ENCODE measurements at regions not wholly inside any gene's neighbourhood (a gene's known extent, or its start where the extent isn't known, plus 50 kb on each side); places are given as distances from the start of the nearest gene placed in this dataset.

- Histone ChIP-seq H3K4me3 (ENCODE audit: extremely low read depth, insufficient read depth, low read length, poor library complexity, severe bottlenecking) (no peak overlapping the region), H3K36me3 (ENCODE audit: control insufficient read depth, insufficient read depth, low read length) (no peaks in the 10 kb centered on the region), H3K9me3 (ENCODE audit: control insufficient read depth, low read length) (no peaks in the 10 kb centered on the region), H3K27ac (ENCODE audit: low read depth, low read length, severe bottlenecking) (no peak overlapping the region), H3K4me1 (ENCODE audit: control insufficient read depth, insufficient read depth, low read length, poor library complexity, severe bottlenecking) (peaks cover 12% of the 10 kb centered on the region)
- 100% methylated on average over 1 of the region's 2 CpGs; no CpG with 5 or more reads in 1 of the 2 experiments for WGBS, 2 experiments (ENCODE audit: insufficient coverage in 2 of 2)
These were observed 128.2 kb upstream of the RIPOR2 start for GRCh38 chr6:25064006-25064405.

GRCh38 chr6:25065666-25066065, 129.9 kb upstream of the RIPOR2 start:
- Histone ChIP-seq H3K27ac (ENCODE audit: low read depth, low read length, severe bottlenecking) (no peak overlapping the region), H3K36me3 (ENCODE audit: control insufficient read depth, insufficient read depth, low read length) (no peaks in the 10 kb centered on the region), H3K9me3 (ENCODE audit: control insufficient read depth, low read length) (peaks cover 4% of the 10 kb centered on the region), H3K4me3 (ENCODE audit: extremely low read depth, insufficient read depth, low read length, poor library complexity, severe bottlenecking) (no peak overlapping the region), H3K4me1 (ENCODE audit: control insufficient read depth, insufficient read depth, low read length, poor library complexity, severe bottlenecking) (peaks cover 12% of the 10 kb centered on the region)
- 92 to 95% methylated on average over 2 to 3 of the region's 3 CpGs for WGBS, 2 experiments (ENCODE audit: insufficient coverage in 2 of 2)

GRCh38 chr6:25066593-25066992, 130.8 kb upstream of the RIPOR2 start:
- H3K27ac ChIP-seq (ENCODE audit: low read depth, low read length, severe bottlenecking), result no peak overlapping the region
- H3K4me3 ChIP-seq (ENCODE audit: extremely low read depth, insufficient read depth, low read length, poor library complexity, severe bottlenecking), result no peak overlapping the region
- H3K4me1 ChIP-seq (ENCODE audit: control insufficient read depth, insufficient read depth, low read length, poor library complexity, severe bottlenecking), result peaks cover 12% of the 10 kb centered on the region
- no peaks in the 10 kb centered on the region for H3K36me3 ChIP-seq (ENCODE audit: control insufficient read depth, insufficient read depth, low read length)
- WGBS, 2 experiments (ENCODE audit: insufficient coverage in 2 of 2), result no CpG with 5 or more reads among the region's 1 CpG
- H3K9me3 ChIP-seq (ENCODE audit: control insufficient read depth, low read length), result peaks cover 4% of the 10 kb centered on the region

GRCh38 chr6:25068866-25069265, 133.1 kb upstream of the RIPOR2 start:
- peaks cover 4% of the 10 kb centered on the region for H3K9me3 ChIP-seq (ENCODE audit: control insufficient read depth, low read length)
- no peaks in the 10 kb centered on the region for H3K4me1 ChIP-seq (ENCODE audit: control insufficient read depth, insufficient read depth, low read length, poor library complexity, severe bottlenecking)
- H3K4me3 ChIP-seq (ENCODE audit: extremely low read depth, insufficient read depth, low read length, poor library complexity, severe bottlenecking), result no peak overlapping the region
- 94 to 100% methylated on average over 1 to 2 of the region's 2 CpGs for WGBS, 2 experiments (ENCODE audit: insufficient coverage in 2 of 2)
- H3K27ac ChIP-seq (ENCODE audit: low read depth, low read length, severe bottlenecking), result no peak overlapping the region
- no peaks in the 10 kb centered on the region for H3K36me3 ChIP-seq (ENCODE audit: control insufficient read depth, insufficient read depth, low read length)

DNA sequence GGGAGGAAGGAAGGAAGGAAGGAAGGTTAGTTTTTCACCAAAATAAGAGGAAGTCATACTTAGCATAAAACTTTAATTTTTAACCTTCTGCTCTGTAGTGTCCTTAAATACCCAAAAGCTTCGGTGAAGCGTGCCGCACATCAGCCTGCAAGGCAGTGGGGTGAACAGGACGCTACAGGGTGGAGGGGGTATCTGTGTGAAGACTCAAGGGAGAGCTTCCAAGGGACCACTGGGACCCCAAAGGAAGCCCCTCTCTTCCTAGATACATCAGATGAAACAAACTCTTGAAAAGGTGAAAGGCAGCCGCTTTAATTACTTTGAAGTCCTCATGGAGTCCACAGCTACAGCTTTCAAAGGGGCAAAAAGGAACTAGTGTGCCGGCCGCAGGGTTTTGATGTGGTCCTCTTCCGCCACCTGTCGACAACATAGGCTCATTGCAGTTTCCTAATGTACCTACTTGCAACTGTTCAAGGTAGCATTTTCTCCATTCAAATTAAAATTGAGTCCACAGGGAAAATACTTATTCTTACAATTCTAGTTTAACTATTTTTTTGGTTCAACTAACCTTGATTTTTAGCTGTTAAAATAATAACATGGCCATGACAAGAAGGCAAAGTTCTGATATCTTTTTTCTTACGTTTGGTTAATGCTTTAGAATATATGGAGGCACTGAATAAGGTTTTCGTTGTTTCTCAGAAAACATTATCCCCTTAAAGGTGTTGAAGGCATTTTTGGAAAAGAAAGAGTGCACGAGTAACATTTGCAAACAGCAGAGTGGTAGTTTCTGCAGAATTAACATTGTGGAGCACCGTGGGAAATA, 135.0 kb upstream of the RIPOR2 start:
- 30 to 37% methylated on average over 7 to 8 of the region's 13 CpGs for WGBS, 2 experiments (ENCODE audit: insufficient coverage in 2 of 2)
- no peaks in the 10 kb centered on the region for H3K4me1 ChIP-seq (ENCODE audit: control insufficient read depth, insufficient read depth, low read length, poor library complexity, severe bottlenecking)
- H3K4me3 ChIP-seq (ENCODE audit: extremely low read depth, insufficient read depth, low read length, poor library complexity, severe bottlenecking), result no peak overlapping the region
- no peak overlapping the region for H3K27ac ChIP-seq (ENCODE audit: low read depth, low read length, severe bottlenecking)
- H3K9me3 ChIP-seq (ENCODE audit: control insufficient read depth, low read length), result peaks cover 4% of the 10 kb centered on the region
- H3K36me3 ChIP-seq (ENCODE audit: control insufficient read depth, insufficient read depth, low read length), result no peaks in the 10 kb centered on the region

DNA sequence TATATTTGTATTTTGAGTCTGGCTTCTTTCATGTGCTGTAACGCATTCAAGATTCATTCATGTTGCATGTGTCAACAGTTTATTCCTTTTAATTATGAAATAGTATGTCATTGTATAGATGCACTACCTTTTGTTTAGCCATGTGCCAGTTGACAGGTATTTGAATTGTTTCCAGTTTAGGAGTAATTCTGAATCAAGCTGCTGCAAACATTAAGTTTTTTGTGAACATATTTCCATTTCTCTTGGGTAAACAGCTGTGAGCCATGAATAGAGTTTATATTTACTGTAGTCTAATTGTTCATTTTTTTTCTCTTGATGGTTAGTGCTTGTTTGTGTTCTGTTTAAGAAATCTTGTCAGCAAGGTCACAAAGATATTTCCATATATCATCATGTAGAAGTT, 142.4 kb upstream of the RIPOR2 start:
- H3K36me3 ChIP-seq (ENCODE audit: control insufficient read depth, insufficient read depth, low read length), result no peaks in the 10 kb centered on the region
- no peaks in the 10 kb centered on the region for H3K9me3 ChIP-seq (ENCODE audit: control insufficient read depth, low read length)
- H3K4me3 ChIP-seq (ENCODE audit: extremely low read depth, insufficient read depth, low read length, poor library complexity, severe bottlenecking), result no peak overlapping the region
- H3K27ac ChIP-seq (ENCODE audit: low read depth, low read length, severe bottlenecking), result no peak overlapping the region
- H3K4me1 ChIP-seq (ENCODE audit: control insufficient read depth, insufficient read depth, low read length, poor library complexity, severe bottlenecking), result no peaks in the 10 kb centered on the region
- no CpG with 5 or more reads among the region's 1 CpG for WGBS, 2 experiments (ENCODE audit: insufficient coverage in 2 of 2)

DNA sequence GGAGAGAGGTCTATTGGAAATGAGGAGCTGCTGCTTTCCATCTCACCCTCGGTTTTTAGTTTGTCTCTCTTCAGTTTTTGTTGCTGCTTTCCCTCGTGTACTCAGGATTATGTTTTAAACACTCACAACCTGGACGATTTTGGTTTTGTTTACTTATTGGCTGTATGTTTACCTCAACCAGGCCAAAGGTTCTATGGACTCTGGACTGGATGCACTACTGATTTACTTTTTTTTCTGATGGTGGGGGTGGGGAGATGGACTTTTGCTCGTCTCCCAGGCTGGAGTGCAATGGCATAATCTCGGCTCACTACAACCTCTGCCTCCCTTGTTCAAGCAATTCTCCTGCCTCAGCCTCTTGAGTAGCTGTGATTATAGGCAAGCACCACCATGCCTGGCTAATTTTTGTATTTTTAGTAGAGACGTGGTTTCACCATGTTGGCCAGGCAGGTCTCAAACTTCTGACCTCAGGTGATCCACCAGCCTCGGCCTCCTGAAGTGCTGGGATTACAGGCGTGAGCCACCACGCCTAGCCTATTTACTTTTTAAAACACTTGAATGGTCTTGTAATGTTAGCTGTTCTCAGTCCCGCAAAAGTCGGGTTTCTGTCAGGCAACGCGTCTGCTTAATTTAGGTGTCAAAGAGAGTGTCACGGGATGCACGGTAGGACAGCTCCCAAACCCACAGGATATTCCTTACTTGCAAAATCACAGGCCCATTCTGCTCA, 148.2 kb upstream of the RIPOR2 start:
- Histone ChIP-seq H3K4me3 (ENCODE audit: extremely low read depth, insufficient read depth, low read length, poor library complexity, severe bottlenecking) (no peak overlapping the region), H3K36me3 (ENCODE audit: control insufficient read depth, insufficient read depth, low read length) (no peaks in the 10 kb centered on the region), H3K4me1 (ENCODE audit: control insufficient read depth, insufficient read depth, low read length, poor library complexity, severe bottlenecking) (peaks cover 7% of the 10 kb centered on the region), H3K9me3 (ENCODE audit: control insufficient read depth, low read length) (no peaks in the 10 kb centered on the region), H3K27ac (ENCODE audit: low read depth, low read length, severe bottlenecking) (no peak overlapping the region)
- WGBS, 2 experiments (ENCODE audit: insufficient coverage in 2 of 2), result 90 to 91% methylated on average over 3 to 6 of the region's 15 CpGs

DNA sequence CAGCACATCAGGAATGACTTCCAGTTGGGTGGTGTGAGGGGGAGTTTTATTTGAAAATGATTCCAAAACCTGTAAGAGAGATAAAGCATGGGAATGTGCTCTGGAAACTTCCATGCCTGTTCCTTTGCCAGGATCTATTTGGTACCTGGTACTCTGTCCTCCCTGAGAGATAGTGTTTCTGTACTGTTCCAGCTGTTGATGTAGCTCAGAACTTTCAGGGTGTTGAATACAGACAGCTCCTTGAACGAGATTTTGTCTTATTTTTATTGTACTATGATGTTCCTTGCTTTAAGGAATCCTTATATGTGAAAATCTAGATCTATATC, 148.7 kb upstream of the RIPOR2 start:
- Histone ChIP-seq H3K36me3 (ENCODE audit: control insufficient read depth, insufficient read depth, low read length) (no peaks in the 10 kb centered on the region), H3K4me3 (ENCODE audit: extremely low read depth, insufficient read depth, low read length, poor library complexity, severe bottlenecking) (no peak overlapping the region), H3K4me1 (ENCODE audit: control insufficient read depth, insufficient read depth, low read length, poor library complexity, severe bottlenecking) (peaks cover 7% of the 10 kb centered on the region), H3K27ac (ENCODE audit: low read depth, low read length, severe bottlenecking) (no peak overlapping the region), H3K9me3 (ENCODE audit: control insufficient read depth, low read length) (no peaks in the 10 kb centered on the region)
- WGBS, 2 experiments (ENCODE audit: insufficient coverage in 2 of 2), result no CpG with 5 or more reads among the region's 1 CpG

DNA sequence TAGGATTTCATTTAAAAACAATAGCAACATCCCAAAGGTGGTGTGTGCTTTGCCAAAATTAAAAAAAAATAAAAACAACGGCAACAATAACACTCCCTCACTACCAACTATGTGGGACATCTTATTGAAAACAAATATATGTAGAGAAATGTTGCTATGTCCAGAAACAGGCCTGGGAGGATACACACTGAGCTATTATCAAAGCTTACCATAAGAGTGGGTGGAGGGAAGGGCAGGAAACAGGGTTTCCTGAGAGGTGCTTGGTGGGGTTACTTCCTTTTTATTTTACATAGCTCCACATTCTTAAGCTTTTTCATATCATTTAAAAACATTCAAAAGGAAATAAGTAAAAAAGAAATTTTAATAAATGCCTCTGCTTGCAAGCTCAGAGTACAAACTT, 150.0 kb upstream of the RIPOR2 start:
- Histone ChIP-seq H3K4me3 (ENCODE audit: extremely low read depth, insufficient read depth, low read length, poor library complexity, severe bottlenecking) (no peak overlapping the region), H3K36me3 (ENCODE audit: control insufficient read depth, insufficient read depth, low read length) (no peaks in the 10 kb centered on the region), H3K9me3 (ENCODE audit: control insufficient read depth, low read length) (no peaks in the 10 kb centered on the region), H3K27ac (ENCODE audit: low read depth, low read length, severe bottlenecking) (no peak overlapping the region), H3K4me1 (ENCODE audit: control insufficient read depth, insufficient read depth, low read length, poor library complexity, severe bottlenecking) (peaks cover 7% of the 10 kb centered on the region)
- WGBS, 2 experiments (ENCODE audit: insufficient coverage in 2 of 2), result no CpG with 5 or more reads among the region's 1 CpG

- WGBS, 2 experiments (ENCODE audit: insufficient coverage in 2 of 2), result 90 to 92% methylated on average over 8 of the region's 9 CpGs
- Histone ChIP-seq H3K9me3 (ENCODE audit: control insufficient read depth, low read length) (no peaks in the 10 kb centered on the region), H3K4me1 (ENCODE audit: control insufficient read depth, insufficient read depth, low read length, poor library complexity, severe bottlenecking) (peaks cover 7% of the 10 kb centered on the region), H3K36me3 (ENCODE audit: control insufficient read depth, insufficient read depth, low read length) (no peaks in the 10 kb centered on the region), H3K4me3 (ENCODE audit: extremely low read depth, insufficient read depth, low read length, poor library complexity, severe bottlenecking) (no peak overlapping the region), H3K27ac (ENCODE audit: low read depth, low read length, severe bottlenecking) (no peak overlapping the region)
These were observed 150.8 kb upstream of the RIPOR2 start for GRCh38 chr6:25086500-25087091.

DNA sequence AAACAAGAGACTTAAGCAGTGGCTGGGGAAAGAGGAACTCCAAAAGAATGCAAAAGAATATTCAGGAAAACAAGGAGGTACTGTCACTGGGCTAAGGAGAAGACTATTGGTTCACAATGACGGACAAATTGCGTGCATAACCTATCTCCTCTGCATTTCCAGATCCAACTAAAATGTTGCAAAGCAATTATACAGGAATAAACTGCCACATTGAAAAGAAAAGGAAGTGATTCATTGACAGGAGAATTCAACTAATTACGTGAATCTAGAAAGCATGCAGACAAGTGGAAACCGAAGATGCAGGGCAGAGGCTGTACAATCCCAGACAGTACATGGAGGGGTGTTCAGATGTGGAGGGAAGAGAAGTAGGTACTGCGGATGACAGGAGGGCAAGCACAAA, 152.8 kb upstream of the RIPOR2 start:
- no peak overlapping the region for H3K27ac ChIP-seq (ENCODE audit: low read depth, low read length, severe bottlenecking)
- no peaks in the 10 kb centered on the region for H3K36me3 ChIP-seq (ENCODE audit: control insufficient read depth, insufficient read depth, low read length)
- no peaks in the 10 kb centered on the region for H3K9me3 ChIP-seq (ENCODE audit: control insufficient read depth, low read length)
- H3K4me1 ChIP-seq (ENCODE audit: control insufficient read depth, insufficient read depth, low read length, poor library complexity, severe bottlenecking), result peaks cover 7% of the 10 kb centered on the region
- WGBS, 2 experiments (ENCODE audit: insufficient coverage in 2 of 2), result 89 to 90% methylated on average over 2 to 4 of the region's 5 CpGs
- no peak overlapping the region for H3K4me3 ChIP-seq (ENCODE audit: extremely low read depth, insufficient read depth, low read length, poor library complexity, severe bottlenecking)
